ENCODE measurements at regions not wholly inside any gene's neighbourhood (a gene's known extent, or its start where the extent isn't known, plus 50 kb on each side); places are given as distances from the start of the nearest gene placed in this dataset.

GRCh38 chr9:136597141-136597885, 51.5 kb upstream of the NOTCH1 start:
- DNase-seq (ENCODE audit: low spot score) = no peak

GRCh38 chr9:136596630-136597031, 50.8 kb upstream of the NOTCH1 start:
- DNase-seq (ENCODE audit: low spot score) = no peak

- DNase-seq (ENCODE audit: low spot score) = no peak
These were observed 50.4 kb upstream of the NOTCH1 start for GRCh38 chr9:136596217-136596616.

GRCh38 chr9:136595245-136596153, 49.7 kb upstream of the NOTCH1 start:
- no peak for DNase-seq (ENCODE audit: low spot score)
